ENCODE measurements at regions not wholly inside any gene's neighbourhood (a gene's known extent, or its start where the extent isn't known, plus 50 kb on each side); places are given as distances from the start of the nearest gene placed in this dataset.

- WGBS (ENCODE audit: extremely low coverage, insufficient coverage, insufficient read length), result 100% methylated on average over 1 of the region's 5 CpGs
- Histone ChIP-seq H4K8ac (ENCODE audit: low read depth, low read length) (no peak overlapping the region), H3K4me3 (ENCODE audit: low read depth, low read length) (no peak overlapping the region), H3K4me1 (ENCODE audit: control insufficient read depth in 1 of 2, insufficient read depth in 2 of 2, low read length in 2 of 2) (no peaks in the 10 kb centered on the region), H2BK12ac (ENCODE audit: low read length) (no peak overlapping the region), H2BK5ac (ENCODE audit: low read depth, low read length, poor library complexity) (no peak overlapping the region), H3K23ac (ENCODE audit: low read length) (no peak overlapping the region), H3K27ac (ENCODE audit: low read depth, low read length) (no peak overlapping the region), H2AFZ (ENCODE audit: insufficient read depth, low read length, poor library complexity) (no peak overlapping the region), H3K9ac (ENCODE audit: low read length) (no peak overlapping the region), H3K79me1 (ENCODE audit: low read length) (no peaks in the 10 kb centered on the region), H3K18ac (ENCODE audit: low read length) (no peak overlapping the region), H3K14ac (ENCODE audit: low read length) (no peak overlapping the region), H3K9me3 (ENCODE audit: insufficient read depth, low read depth, low read length) (no peaks in the 10 kb centered on the region), H3K4ac (ENCODE audit: low read depth, low read length) (no peak overlapping the region), H2BK120ac (ENCODE audit: insufficient read depth, low read length, poor library complexity) (no peak overlapping the region), H4K91ac (ENCODE audit: low read depth, low read length) (no peak overlapping the region), H4K12ac (ENCODE audit: low read depth, low read length) (no peak overlapping the region), H3K4me2 (ENCODE audit: low read length) (no peak overlapping the region), H3K36me3 (ENCODE audit: control insufficient read depth in 1 of 2, insufficient read depth in 2 of 2, low read length in 2 of 2) (no peaks in the 10 kb centered on the region), H3K79me2 (ENCODE audit: control insufficient read depth, insufficient read depth, low read length, poor library complexity) (no peaks in the 10 kb centered on the region), H2AK5ac (ENCODE audit: low read length) (no peak overlapping the region), H3K27me3 (ENCODE audit: insufficient read depth, low read length) (no peaks in the 10 kb centered on the region)
- DNase-seq, result no peak
Observed at GRCh38 chr4:64889906-64890610, 480.8 kb upstream of the TECRL start.

GRCh38 chr4:64883087-64883807 is 474.0 kb upstream of the TECRL start:
- H3K79me2 ChIP-seq (ENCODE audit: control insufficient read depth, insufficient read depth, low read length, poor library complexity), result no peaks in the 10 kb centered on the region
- WGBS (ENCODE audit: extremely low coverage, insufficient coverage, insufficient read length), result no CpG with 5 or more reads among the region's 5 CpGs
- H2BK5ac ChIP-seq (ENCODE audit: low read depth, low read length, poor library complexity), result no peak overlapping the region
- H3K4me3 ChIP-seq (ENCODE audit: low read depth, low read length), result no peak overlapping the region
- no peak overlapping the region for H2AK5ac ChIP-seq (ENCODE audit: low read length)
- DNase-seq, result no peak
- H2BK120ac ChIP-seq (ENCODE audit: insufficient read depth, low read length, poor library complexity), result no peak overlapping the region
- H2AFZ ChIP-seq (ENCODE audit: insufficient read depth, low read length, poor library complexity), result no peak overlapping the region
- H4K12ac ChIP-seq (ENCODE audit: low read depth, low read length), result no peak overlapping the region
- H3K79me1 ChIP-seq (ENCODE audit: low read length), result no peaks in the 10 kb centered on the region
- no peaks in the 10 kb centered on the region for H3K36me3 ChIP-seq (ENCODE audit: control insufficient read depth in 1 of 2, insufficient read depth in 2 of 2, low read length in 2 of 2)
- no peak overlapping the region for H3K4me2 ChIP-seq (ENCODE audit: low read length)
- H2BK12ac ChIP-seq (ENCODE audit: low read length), result no peak overlapping the region
- H3K4ac ChIP-seq (ENCODE audit: low read depth, low read length), result no peak overlapping the region
- H3K27ac ChIP-seq (ENCODE audit: low read depth, low read length), result no peak overlapping the region
- no peaks in the 10 kb centered on the region for H3K4me1 ChIP-seq (ENCODE audit: control insufficient read depth in 1 of 2, insufficient read depth in 2 of 2, low read length in 2 of 2)
- H3K9me3 ChIP-seq (ENCODE audit: insufficient read depth, low read depth, low read length), result no peaks in the 10 kb centered on the region
- H4K91ac ChIP-seq (ENCODE audit: low read depth, low read length), result no peak overlapping the region
- H4K8ac ChIP-seq (ENCODE audit: low read depth, low read length), result no peak overlapping the region
- H3K9ac ChIP-seq (ENCODE audit: low read length), result no peak overlapping the region
- H3K23ac ChIP-seq (ENCODE audit: low read length), result no peak overlapping the region
- H3K14ac ChIP-seq (ENCODE audit: low read length), result no peak overlapping the region
- H3K27me3 ChIP-seq (ENCODE audit: insufficient read depth, low read length), result no peaks in the 10 kb centered on the region
- H3K18ac ChIP-seq (ENCODE audit: low read length), result no peak overlapping the region

GRCh38 chr4:64882311-64883086 is 473.2 kb upstream of the TECRL start:
- Histone ChIP-seq H3K4ac (ENCODE audit: low read depth, low read length) (no peak overlapping the region), H2BK5ac (ENCODE audit: low read depth, low read length, poor library complexity) (no peak overlapping the region), H2BK12ac (ENCODE audit: low read length) (no peak overlapping the region), H3K9ac (ENCODE audit: low read length) (no peak overlapping the region), H2AFZ (ENCODE audit: insufficient read depth, low read length, poor library complexity) (no peak overlapping the region), H3K79me2 (ENCODE audit: control insufficient read depth, insufficient read depth, low read length, poor library complexity) (no peaks in the 10 kb centered on the region), H4K8ac (ENCODE audit: low read depth, low read length) (no peak overlapping the region), H3K18ac (ENCODE audit: low read length) (no peak overlapping the region), H3K14ac (ENCODE audit: low read length) (no peak overlapping the region), H3K27ac (ENCODE audit: low read depth, low read length) (no peak overlapping the region), H3K27me3 (ENCODE audit: insufficient read depth, low read length) (no peaks in the 10 kb centered on the region), H2AK5ac (ENCODE audit: low read length) (no peak overlapping the region), H3K23ac (ENCODE audit: low read length) (no peak overlapping the region), H3K4me2 (ENCODE audit: low read length) (no peak overlapping the region), H3K36me3 (ENCODE audit: control insufficient read depth in 1 of 2, insufficient read depth in 2 of 2, low read length in 2 of 2) (no peaks in the 10 kb centered on the region), H3K4me1 (ENCODE audit: control insufficient read depth in 1 of 2, insufficient read depth in 2 of 2, low read length in 2 of 2) (no peaks in the 10 kb centered on the region), H3K4me3 (ENCODE audit: low read depth, low read length) (no peak overlapping the region), H3K79me1 (ENCODE audit: low read length) (no peaks in the 10 kb centered on the region), H2BK120ac (ENCODE audit: insufficient read depth, low read length, poor library complexity) (no peak overlapping the region), H4K12ac (ENCODE audit: low read depth, low read length) (no peak overlapping the region), H4K91ac (ENCODE audit: low read depth, low read length) (no peak overlapping the region), H3K9me3 (ENCODE audit: insufficient read depth, low read depth, low read length) (no peaks in the 10 kb centered on the region)
- no peak for DNase-seq
- WGBS (ENCODE audit: extremely low coverage, insufficient coverage, insufficient read length), result no CpG with 5 or more reads among the region's 2 CpGs

GRCh38 chr4:64880557-64880956 is 471.3 kb upstream of the TECRL start:
- no peak overlapping the region for H3K27ac ChIP-seq (ENCODE audit: low read depth, low read length)
- no peak overlapping the region for H2AK5ac ChIP-seq (ENCODE audit: low read length)
- H4K8ac ChIP-seq (ENCODE audit: low read depth, low read length), result no peak overlapping the region
- no peak overlapping the region for H3K4ac ChIP-seq (ENCODE audit: low read depth, low read length)
- no peak overlapping the region for H3K23ac ChIP-seq (ENCODE audit: low read length)
- no peak overlapping the region for H4K91ac ChIP-seq (ENCODE audit: low read depth, low read length)
- no peak overlapping the region for H3K4me2 ChIP-seq (ENCODE audit: low read length)
- H3K36me3 ChIP-seq (ENCODE audit: control insufficient read depth in 1 of 2, insufficient read depth in 2 of 2, low read length in 2 of 2), result no peaks in the 10 kb centered on the region
- WGBS (ENCODE audit: extremely low coverage, insufficient coverage, insufficient read length), result no CpG with 5 or more reads among the region's 12 CpGs
- no peak overlapping the region for H2BK12ac ChIP-seq (ENCODE audit: low read length)
- H4K12ac ChIP-seq (ENCODE audit: low read depth, low read length), result no peak overlapping the region
- no peak overlapping the region for H2BK120ac ChIP-seq (ENCODE audit: insufficient read depth, low read length, poor library complexity)
- H2BK5ac ChIP-seq (ENCODE audit: low read depth, low read length, poor library complexity), result no peak overlapping the region
- no peaks in the 10 kb centered on the region for H3K79me2 ChIP-seq (ENCODE audit: control insufficient read depth, insufficient read depth, low read length, poor library complexity)
- no peak overlapping the region for H3K4me3 ChIP-seq (ENCODE audit: low read depth, low read length)
- no peak overlapping the region for H2AFZ ChIP-seq (ENCODE audit: insufficient read depth, low read length, poor library complexity)
- no peaks in the 10 kb centered on the region for H3K9me3 ChIP-seq (ENCODE audit: insufficient read depth, low read depth, low read length)
- no peaks in the 10 kb centered on the region for H3K27me3 ChIP-seq (ENCODE audit: insufficient read depth, low read length)
- DNase-seq, result no peak
- no peaks in the 10 kb centered on the region for H3K79me1 ChIP-seq (ENCODE audit: low read length)
- no peak overlapping the region for H3K9ac ChIP-seq (ENCODE audit: low read length)
- H3K4me1 ChIP-seq (ENCODE audit: control insufficient read depth in 1 of 2, insufficient read depth in 2 of 2, low read length in 2 of 2), result no peaks in the 10 kb centered on the region
- H3K14ac ChIP-seq (ENCODE audit: low read length), result no peak overlapping the region
- no peak overlapping the region for H3K18ac ChIP-seq (ENCODE audit: low read length)
